Activated CD8-positive, alpha-beta memory T cell treated with anti-CD3 and anti-CD28 coated beads for 48 hours (primary cell): ENCODE measurements at regions not wholly inside any gene's neighbourhood (a gene's known extent, or its start where the extent isn't known, plus 50 kb on each side); places are given as distances from the start of the nearest gene placed in this dataset.

ENCODE experiments used
- DNase-seq, 3 experiments: peaks; one replicate each; pipeline ENCODE4 v3.0.0-alpha.2; 2020; ENCODE audit warnings: low read depth in 2 of 3, low spot score in 2 of 3

DNA sequence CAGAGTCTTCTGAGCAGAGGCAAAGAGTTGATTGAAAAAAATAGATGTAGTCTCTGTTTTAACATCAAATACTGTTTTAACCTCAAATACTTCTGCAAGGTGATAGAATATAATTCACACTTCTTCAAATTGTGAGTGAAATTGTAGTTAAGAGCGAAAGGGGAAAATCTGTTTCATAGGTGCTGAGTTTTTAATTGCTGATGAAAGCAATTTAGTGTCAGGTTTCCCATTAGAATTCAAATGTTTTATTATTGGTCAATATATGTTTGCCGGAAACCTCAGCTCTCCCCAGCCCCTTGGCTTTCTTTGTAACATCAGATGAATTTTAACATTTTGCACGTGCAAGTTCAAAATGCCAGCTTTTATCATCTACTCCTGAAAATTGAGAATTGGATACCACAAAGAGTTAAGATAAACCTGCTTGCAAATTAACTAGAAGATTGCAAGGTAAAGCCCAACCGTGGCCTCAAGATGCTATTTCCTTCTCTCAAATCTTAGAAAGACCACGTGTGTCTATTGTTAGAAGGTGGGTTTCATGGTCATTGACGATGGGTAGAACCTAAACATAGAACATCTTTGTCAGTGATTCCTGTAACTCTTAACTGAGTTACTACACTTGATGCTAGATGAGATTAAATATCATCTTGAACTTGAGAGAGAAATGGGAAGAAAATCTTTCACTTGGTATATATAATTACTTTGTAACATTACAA lies 1824.2 kb upstream of the TENM3 start:
- no peak for DNase-seq

DNA sequence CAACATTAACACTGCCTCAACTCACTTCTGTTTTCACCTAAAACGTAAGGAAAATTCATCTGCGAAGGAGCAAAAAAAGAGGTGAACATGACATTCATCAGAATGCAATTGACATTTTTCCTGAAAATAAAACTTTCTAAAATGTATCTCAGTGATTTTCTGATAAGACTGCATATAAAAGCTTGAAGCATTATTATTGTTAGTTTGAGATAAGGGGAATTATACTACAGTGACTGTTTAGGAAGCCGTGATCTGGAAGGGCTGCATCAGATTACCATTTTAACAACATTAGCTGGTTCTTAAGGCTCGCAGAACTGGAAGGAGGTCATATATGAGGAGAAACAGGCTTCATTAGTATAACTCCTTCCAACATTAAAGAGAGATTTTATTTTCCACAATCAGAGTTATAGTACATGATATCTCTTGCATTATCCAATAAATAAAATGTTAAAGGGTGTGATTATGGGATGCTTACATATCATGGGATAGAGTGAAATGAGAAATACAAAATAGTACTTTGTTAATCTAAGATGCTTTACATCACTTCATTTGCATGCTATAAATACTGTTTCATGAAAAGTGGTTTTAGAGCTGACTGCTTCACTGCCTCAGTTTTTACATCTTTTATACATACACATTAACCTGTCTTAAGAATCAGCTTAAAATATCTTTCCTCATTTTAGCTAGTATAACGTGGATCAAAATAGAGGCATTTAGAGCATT lies 1820.1 kb upstream of the TENM3 start:
- no peak for DNase-seq

DNA sequence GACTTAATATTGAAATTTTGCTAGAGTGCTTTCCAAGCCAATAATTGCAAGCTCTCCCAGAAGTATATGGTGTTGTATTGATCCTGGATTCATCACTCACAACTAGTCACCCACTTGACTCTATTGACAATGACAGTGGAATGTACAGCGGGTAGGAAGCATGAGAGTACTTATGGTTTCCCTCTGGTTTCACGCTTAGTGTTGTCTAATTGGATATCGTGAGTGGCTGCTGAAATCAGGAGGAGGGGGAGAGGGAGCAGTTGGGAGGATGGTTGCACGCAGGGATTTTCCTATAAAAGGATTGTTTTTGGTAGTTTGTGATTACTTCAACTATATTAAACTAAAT lies 1819.5 kb upstream of the TENM3 start:
- DNase-seq, result no peak

DNA sequence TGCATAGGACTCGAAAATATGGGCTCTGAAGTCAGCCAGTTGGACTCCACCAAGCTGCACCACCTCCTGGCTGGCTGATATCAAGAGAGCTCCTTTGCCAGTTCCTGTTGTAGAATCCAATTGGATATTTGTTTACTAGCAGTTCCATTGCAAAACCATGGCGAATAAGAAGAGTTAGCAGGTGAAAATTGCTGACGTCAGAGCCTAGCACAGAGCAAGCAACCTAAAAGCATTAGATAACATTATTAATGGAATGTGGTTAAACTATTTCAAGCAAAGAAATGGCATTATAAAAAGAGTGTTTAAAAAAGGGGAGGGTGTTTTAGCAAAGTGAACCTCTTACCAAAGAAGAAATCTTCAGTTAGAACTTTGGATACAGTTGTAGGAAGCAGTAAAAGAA lies 1816.3 kb upstream of the TENM3 start:
- no peak for DNase-seq

DNA sequence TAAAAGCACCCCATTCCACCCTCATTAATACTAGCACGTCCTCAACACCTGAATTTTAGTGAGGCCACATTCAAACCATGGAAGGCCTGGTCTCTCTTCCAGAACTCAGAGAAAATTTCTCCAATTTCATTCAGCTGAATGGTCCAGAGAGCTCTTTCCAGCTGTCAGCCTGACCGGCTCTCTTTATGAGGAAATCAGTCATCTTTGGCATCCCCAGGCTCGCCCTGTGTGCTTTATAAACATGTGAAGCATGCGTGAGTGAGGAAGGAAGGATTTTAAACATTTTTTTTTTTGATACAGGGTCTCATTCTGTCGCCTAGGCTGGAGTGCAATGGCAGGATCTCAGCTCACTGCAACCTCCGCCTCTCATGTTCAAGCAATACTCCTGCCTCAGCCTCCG lies 1812.9 kb upstream of the TENM3 start:
- no peak for DNase-seq

DNA sequence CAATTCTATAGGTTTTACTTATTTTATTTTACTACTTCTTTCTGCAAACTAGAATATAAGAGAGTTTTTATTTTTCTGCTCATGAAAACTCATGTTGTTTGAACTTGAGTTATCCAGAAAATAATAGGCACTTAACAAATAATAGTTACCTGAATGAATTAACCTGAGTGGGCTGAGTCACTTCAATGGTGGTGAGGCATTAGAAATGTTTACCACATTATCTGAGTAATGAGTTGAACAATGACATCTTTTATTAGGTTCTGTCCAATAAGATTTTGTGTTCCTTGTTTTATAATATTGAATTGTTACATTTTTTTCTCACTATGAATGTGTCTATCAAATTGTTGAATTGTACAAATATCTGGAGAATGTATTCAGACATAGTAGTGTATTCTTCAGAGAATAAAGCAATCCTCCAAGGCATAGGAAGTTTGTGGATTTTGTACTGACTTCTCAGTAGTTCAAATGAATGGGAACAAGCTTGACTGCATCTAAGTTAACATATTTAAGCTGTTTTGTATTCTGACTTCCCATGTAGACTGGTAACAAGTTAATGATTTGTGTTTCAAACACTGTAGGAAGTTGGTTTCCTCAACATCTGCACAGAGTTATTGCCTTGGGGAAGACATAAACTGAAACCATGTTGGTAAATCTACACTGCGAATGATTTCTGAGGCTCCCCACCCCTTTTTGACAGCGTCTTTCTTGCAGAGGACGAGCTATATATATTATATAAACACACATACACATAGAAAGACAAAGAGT lies 1808.9 kb upstream of the TENM3 start:
- DNase-seq, result no peak

DNA sequence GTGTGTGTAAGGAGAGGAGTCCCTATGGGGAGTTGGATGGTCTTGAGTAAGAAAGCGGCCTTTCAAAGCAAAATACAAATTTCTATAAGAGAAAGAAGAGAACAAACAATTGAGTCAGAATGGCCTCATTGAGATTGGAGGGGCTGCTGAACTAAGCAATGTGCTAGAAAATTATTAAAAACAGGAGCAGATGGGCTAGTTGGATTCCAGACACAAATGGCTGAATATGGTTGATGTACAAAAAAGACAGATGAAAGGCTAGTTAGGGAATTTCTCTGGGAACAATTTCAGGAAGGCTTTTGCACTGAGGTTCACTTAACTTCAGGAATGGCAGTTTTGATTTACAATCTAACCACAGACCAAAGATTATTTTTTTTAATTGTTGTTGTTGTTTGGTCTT lies 1806.8 kb upstream of the TENM3 start:
- DNase-seq, result no peak

DNA sequence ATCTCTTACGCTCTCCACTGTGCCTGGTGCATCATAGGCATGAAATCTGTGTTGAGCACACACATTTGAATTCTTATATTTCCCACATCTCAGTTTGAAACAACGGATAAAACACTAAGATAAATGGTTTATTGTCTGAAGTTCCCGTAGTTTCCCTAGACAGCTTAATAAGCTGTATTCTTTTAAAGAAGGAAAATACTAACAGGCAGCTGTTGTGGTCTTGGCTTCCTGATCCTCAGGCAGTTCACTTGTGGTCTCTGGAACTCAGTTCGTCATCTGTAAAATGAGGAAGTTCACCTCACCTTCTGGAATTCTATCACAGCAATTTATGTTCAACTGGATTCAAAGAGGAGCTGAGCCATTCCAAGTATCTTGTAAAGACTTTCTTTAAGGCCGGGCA lies 1805.6 kb upstream of the TENM3 start:
- no peak for DNase-seq

DNA sequence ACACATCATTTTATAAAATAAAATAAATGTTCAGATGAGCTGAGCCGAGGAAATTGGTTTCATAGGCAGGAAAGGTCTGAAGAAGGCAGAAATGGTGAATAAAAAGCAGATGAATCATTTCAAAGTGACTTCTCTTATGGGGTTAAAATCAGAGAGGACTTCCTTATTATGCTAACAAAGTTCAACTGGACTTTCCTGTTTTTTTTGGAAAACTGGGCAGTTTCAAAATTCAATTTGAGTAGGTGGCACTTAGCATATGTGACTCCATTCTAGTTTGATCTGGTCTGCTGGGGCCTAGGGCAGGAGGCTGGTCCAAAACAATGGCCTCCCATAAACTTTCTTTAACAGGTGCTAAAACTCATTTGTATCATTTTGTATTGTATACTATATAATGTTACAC lies 1794.9 kb upstream of the TENM3 start:
- DNase-seq, result no peak

DNA sequence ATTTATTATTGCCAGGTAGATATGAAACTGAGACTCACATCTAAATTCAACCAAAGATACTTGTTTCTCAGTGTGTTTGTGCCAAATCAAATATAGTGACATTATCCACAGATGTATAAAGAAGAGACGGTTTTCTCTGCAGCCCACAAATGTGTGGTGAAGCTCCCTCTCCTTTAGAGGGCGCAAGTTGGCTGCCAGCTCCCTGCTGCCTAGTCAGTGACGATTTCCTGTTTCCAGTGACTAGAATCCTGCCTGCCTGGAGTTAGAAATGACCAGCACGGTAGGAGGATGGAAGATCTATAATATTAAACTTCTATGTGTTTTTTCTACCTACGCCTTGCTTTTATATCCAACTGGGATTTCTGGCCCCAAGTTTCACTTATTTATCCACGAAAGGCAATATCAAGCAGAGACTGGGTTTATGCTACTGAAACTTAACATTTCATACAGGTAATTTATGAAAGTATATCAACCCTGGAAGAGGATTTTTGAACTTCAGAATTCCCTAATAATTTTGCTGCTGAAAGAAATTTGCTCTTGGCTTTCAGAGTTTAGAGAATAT lies 1793.7 kb upstream of the TENM3 start:
- DNase-seq, result no peak

DNA sequence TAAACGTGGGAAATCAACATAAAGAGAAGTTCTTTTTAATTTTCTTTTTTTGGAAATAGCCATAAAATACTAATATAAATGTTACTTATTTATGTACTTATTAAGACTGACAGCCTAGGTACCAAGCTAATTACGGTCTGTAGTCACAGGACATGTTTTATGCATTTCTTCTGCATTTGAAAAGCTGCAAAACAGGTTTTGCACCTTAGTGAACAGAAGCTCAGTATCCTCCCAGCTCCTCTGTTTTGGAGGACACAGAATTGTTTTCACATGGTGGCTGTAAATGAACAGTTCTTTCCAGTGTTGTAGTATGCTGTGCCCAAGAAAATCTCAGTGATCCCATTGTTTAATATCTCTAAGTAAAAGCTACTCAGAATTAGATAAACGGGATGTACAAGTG lies 1788.0 kb upstream of the TENM3 start:
- DNase-seq, result no peak

DNA sequence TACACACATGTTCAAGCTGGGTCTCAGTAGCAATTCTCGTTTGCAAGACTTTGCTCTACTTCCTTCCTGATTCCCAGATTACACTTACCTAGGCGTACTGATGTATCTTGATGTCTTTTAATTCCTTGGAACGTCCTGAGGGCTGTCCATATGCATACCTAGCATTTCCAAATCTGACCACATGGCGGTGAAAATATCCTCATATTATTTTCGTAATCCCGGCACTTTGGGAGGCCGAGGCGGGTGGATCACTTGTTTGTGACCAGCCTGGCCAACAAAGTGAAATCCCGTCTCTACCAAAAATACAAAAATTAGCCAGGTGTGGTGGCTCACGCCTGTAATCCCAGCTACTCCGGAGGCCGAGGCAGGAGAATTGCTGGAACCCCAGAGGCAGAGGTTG lies 1786.3 kb upstream of the TENM3 start:
- DNase-seq, result no peak

DNA sequence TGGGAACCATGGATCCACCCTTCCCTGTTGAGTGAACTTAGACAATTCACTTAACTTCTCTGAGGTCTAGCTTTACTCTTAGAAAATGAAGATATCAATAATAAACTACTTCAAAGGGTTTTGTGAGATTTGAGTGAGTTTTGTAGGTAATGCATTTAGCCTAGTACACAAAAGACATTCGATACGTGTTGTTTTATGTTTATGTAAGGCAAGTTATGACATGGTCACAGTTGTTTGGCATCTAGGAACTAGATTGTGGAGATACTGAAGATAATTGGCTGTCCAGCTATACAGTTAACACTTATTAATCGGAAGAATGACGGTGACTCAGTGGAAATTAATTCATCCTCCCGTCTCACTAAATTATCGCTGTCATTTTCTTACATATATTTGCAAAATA lies 1781.1 kb upstream of the TENM3 start:
- no peak for DNase-seq

DNA sequence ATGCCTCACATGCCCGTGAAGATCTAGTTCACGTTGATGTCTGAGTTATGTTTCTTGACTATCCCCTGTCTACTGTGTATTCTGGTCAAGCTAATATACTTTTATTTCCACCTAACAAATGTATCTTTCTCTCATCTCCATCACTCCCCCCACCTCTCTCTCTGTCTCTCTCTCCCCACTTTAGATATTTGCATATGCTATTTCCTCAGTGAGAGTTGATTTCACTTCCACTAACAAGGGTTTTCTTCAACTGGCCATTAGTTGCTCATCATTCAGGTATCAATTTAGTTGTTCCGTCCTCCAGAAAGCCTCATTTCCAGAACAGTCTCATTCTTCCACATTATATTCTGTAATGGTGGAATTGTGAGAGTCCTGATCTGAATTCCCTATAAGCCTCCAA lies 1777.8 kb upstream of the TENM3 start:
- DNase-seq, result no peak

DNA sequence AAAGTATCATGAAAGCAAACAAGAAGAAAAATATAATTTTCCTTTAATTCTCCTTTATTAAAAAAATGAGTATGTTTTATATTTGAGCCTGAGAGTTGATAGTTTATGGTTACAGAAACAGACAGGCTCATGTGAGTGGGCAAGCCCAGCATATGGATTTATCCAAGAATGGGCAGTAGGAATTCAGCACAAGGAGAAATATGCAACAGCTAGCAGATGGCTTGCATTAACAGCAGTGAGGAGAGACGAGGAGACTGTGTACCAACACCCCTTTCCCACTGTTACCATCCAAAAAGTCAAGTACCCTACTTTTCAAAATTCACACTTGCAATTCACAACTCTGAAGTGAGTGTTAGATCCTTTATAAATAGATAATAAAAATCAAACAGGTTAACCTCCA lies 1760.2 kb upstream of the TENM3 start:
- DNase-seq, result no peak

DNA sequence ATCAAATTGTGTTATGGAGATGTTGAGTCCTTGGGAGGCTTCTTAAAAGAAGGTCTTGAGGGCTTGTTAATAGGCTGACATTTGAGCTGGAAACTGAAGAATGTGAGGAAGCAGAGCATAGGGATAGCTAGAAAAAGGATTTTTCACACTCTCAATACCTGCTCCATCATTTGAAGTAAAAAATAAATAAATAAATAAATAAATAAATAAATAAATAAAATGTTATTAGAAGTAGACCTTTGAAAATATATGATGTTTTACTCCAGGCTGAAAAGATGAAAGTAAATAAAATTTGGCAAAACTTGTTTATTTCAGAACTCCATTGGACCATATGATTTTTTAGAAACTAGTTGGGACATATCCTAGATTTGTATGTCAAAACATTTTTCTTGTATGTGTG lies 1757.8 kb upstream of the TENM3 start:
- no peak for DNase-seq

DNA sequence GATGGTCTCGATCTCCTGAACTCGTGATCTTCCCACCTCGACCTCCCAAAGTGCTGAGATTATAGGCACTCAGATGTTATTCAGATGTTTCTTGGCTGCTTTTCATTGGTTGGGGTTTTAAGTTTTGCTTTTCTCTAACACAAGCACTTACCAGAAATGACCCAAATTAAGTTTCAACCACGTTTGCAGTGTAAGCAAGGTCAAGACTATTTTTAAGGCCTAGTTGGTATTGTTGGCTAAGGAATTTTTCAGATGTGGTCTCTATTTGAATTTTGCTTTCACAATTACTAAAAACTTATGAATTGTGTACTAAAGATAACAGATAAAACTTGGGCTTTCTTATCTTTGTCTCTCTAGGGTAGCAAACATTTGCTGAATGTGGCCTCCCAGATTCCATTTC lies 1756.9 kb upstream of the TENM3 start:
- DNase-seq, result no peak

DNA sequence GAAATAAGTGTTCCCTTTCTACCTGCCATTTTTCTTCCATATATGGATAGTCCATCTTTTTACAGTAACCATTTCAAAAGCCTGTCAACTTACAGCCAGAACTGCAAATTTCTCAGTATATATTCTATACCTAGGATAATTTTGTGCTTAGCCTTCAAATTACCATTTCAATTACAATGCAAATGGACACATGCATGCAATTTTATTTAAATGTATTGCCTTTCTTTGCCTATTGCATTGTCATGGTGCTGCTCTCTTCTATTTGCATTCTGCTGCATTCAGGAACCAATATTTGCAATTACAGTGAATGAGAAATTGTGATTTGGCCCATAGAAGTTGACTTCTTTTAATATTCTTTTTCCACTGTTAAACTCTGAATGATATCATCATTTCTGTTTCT lies 1753.4 kb upstream of the TENM3 start:
- DNase-seq, result no peak

DNA sequence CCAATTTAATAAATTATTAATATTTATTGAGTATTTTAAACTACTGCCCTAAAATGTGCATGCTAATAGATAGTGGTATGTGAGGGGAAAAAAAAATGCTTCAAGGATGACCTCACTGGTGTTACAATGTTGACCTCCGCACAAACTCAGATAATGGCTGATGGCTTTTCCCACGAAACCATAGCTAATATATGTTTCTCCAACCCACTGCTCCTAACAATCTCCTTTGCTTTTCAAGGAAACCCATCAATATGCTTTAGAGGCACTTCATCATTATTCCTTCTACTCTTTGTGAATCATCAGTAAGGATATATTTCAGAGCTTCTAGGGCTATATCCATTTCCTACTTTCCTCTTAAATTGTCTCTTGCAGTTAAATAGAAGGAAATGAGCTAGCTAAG lies 1752.0 kb upstream of the TENM3 start:
- no peak for DNase-seq

DNA sequence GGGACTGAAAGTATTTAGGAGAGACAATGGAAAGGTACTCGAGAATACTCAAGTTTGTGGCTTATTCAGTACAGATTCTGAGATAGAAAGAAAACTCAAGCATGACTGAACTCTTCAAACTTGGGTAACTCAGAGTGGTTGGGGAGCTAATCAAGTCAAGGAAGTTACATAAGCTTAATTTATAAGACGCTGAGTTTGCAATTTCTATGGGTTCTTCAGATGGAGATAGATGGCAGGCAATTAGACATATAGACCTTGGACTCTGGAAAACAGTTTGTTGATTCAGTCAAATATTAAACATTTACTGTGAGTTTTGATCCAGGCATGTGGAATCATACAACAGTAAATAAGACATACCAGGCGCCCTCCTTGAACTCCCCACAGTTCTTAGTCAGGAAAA lies 1749.9 kb upstream of the TENM3 start:
- DNase-seq, result no peak

DNA sequence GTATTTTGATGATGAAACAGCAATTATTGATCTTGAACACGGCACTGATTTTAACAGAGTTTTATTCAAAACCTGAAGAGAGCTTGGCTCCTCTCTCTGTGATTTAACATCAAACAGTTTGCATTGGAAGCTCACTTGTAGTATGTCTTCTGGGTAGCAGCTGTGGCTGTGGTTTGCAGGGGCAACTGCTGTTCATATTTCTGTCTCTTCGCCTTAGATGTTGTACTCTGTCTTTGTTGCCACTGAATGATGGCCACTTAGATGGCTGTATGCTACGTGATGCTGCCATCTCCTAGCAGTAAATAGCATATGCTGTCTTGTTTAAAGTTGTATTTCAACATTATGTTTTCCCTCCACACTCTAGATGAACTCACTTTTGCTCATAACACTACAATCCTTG lies 1743.0 kb upstream of the TENM3 start:
- no peak for DNase-seq

DNA sequence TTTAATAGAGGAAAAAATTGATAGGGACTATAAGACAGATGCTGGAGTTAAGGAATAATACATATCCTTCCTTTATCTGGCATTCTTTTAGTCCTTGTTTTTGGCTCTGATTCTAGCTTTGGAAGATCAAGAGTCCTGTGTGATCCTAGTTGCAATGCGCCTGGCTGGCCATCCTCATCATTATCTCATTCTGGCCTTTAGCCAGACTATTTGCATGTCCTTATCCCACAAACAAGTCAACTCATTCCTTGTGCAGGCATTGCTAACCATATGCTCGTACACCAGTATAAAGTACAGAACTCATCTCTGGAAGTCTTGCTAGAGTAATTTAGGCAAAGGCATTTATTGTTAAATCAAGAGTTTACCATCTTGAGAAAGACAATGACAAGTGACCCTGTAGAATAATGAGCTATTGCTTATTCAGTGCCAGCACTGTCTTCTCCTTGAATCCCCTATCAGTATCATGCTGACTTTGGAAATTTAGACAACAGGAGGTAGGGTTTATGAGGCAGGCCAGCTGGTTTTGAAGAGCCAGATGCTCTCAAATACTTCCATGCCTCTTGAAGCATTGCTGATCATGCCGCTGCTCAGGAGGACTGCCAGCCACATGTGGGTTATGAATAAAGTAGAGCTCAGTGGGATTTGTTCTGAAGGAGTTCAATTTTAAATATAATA lies 1730.3 kb upstream of the TENM3 start:
- no peak for DNase-seq
